Dendritic cell treated with granulocyte-macrophage colony-stimulating factor and Interleukin-4, amounts not matched to agents 40 ng/mL and 50 ng/mL, for 4 days (primary cell): ENCODE measurements at regions not wholly inside any gene's neighbourhood (a gene's known extent, or its start where the extent isn't known, plus 50 kb on each side); places are given as distances from the start of the nearest gene placed in this dataset.
A peak's percentile ranks its signal among the peaks of the same experiment; 100 is the strongest.

ENCODE experiments used
- H3K27ac Mint-ChIP-seq: one replicate; pipeline ENCODE4 v1.8.0; 2022; ENCODE audit warnings: mild to moderate bottlenecking, mixed read lengths
- H3K27me3 Mint-ChIP-seq: one replicate; pipeline ENCODE4 v1.8.0; 2022; ENCODE audit warnings: mild to moderate bottlenecking, mixed read lengths
- H3K36me3 Mint-ChIP-seq: one replicate; pipeline ENCODE4 v1.8.0; 2022; ENCODE audit warnings: low read depth, mixed read lengths
- H3K4me1 Mint-ChIP-seq: one replicate; pipeline ENCODE4 v1.8.0; 2022; ENCODE audit warnings: low read depth, mixed read lengths
- H3K4me3 Mint-ChIP-seq: one replicate; pipeline ENCODE4 v1.8.0; 2022; ENCODE audit warnings: mild to moderate bottlenecking, moderate library complexity, mixed read lengths
- H3K9me3 Mint-ChIP-seq: one replicate; pipeline ENCODE4 v1.8.0; 2022; ENCODE audit warnings: mixed read lengths
- intact Hi-C: fragments of 100-400 bp; cut with micrococcal nuclease; formaldehyde crosslinking; loops from one replicate; pipeline ENCODE4 v1.15.0; 2022

GRCh38 chr14:106840991-106841390, 1314.6 kb downstream of the TMEM121 start:
- H3K9me3 Mint-ChIP-seq, result no peaks in the 10 kb centered on the region
- H3K27ac Mint-ChIP-seq, result no peak overlapping the region
- H3K4me3 Mint-ChIP-seq, result no peak overlapping the region
- H3K36me3 Mint-ChIP-seq, result peaks cover 10% of the 10 kb centered on the region
- intact Hi-C loops, result no loop called here
- peaks cover 14% of the 10 kb centered on the region for H3K27me3 Mint-ChIP-seq
- peaks cover 33% of the 10 kb centered on the region for H3K4me1 Mint-ChIP-seq

GRCh38 chr14:106841701-106842100, 1315.3 kb downstream of the TMEM121 start:
- Mint-ChIP-seq H3K27me3 (peaks cover 19% of the 10 kb centered on the region), H3K4me1 (peaks cover 38% of the 10 kb centered on the region), H3K9me3 (no peaks in the 10 kb centered on the region), H3K36me3 (peaks cover 10% of the 10 kb centered on the region), H3K4me3 (no peak overlapping the region), H3K27ac (no peak overlapping the region)
- intact Hi-C loops, result no loop called here

- Mint-ChIP-seq H3K4me3 (no peak overlapping the region), H3K27me3 (peaks cover 21% of the 10 kb centered on the region), H3K4me1 (peaks cover 40% of the 10 kb centered on the region), H3K36me3 (peaks cover 10% of the 10 kb centered on the region), H3K27ac (no peak overlapping the region), H3K9me3 (no peaks in the 10 kb centered on the region)
- intact Hi-C loops, result no loop called here
Observed at GRCh38 chr14:106842687-106843086, 1316.3 kb downstream of the TMEM121 start.

GRCh38 chr14:106843386-106843785, 1317.0 kb downstream of the TMEM121 start:
- H3K9me3 Mint-ChIP-seq, result no peaks in the 10 kb centered on the region
- H3K27ac Mint-ChIP-seq, result no peak overlapping the region
- intact Hi-C loops, result no loop called here
- H3K27me3 Mint-ChIP-seq, result peaks cover 23% of the 10 kb centered on the region
- H3K4me3 Mint-ChIP-seq, result peak overlapping the region; percentile 86
- peaks cover 47% of the 10 kb centered on the region for H3K4me1 Mint-ChIP-seq
- H3K36me3 Mint-ChIP-seq, result peaks cover 10% of the 10 kb centered on the region

GRCh38 chr14:106843951-106844483, 1317.6 kb downstream of the TMEM121 start:
- H3K4me3 Mint-ChIP-seq, result peak overlapping the region; percentile 86
- H3K36me3 Mint-ChIP-seq, result peaks cover 10% of the 10 kb centered on the region
- H3K27me3 Mint-ChIP-seq, result peaks cover 26% of the 10 kb centered on the region
- peak overlapping the region; percentile 87 for H3K27ac Mint-ChIP-seq
- intact Hi-C loops, result no loop called here
- no peaks in the 10 kb centered on the region for H3K9me3 Mint-ChIP-seq
- H3K4me1 Mint-ChIP-seq, result peaks cover 53% of the 10 kb centered on the region

GRCh38 chr14:106844608-106845285, 1318.4 kb downstream of the TMEM121 start:
- H3K27me3 Mint-ChIP-seq, result peaks cover 27% of the 10 kb centered on the region
- no peaks in the 10 kb centered on the region for H3K9me3 Mint-ChIP-seq
- peaks cover 10% of the 10 kb centered on the region for H3K36me3 Mint-ChIP-seq
- H3K27ac Mint-ChIP-seq, result peak overlapping the region; percentile 87
- H3K4me1 Mint-ChIP-seq, result peaks cover 56% of the 10 kb centered on the region
- H3K4me3 Mint-ChIP-seq, result peak overlapping the region; percentile 86
- intact Hi-C loops, result no loop called here

- intact Hi-C loops, result no loop called here
- H3K4me1 Mint-ChIP-seq, result peaks cover 56% of the 10 kb centered on the region
Observed at GRCh38 chr14:106845286-106846087, 1319.1 kb downstream of the TMEM121 start.

GRCh38 chr14:106846218-106846617, 1319.8 kb downstream of the TMEM121 start:
- H3K27ac Mint-ChIP-seq, result no peak overlapping the region
- no peak overlapping the region for H3K4me3 Mint-ChIP-seq
- peaks cover 27% of the 10 kb centered on the region for H3K27me3 Mint-ChIP-seq
- H3K4me1 Mint-ChIP-seq, result peaks cover 56% of the 10 kb centered on the region
- no peaks in the 10 kb centered on the region for H3K9me3 Mint-ChIP-seq
- intact Hi-C loops, result no loop called here
- H3K36me3 Mint-ChIP-seq, result peaks cover 10% of the 10 kb centered on the region

More at GRCh38 chr14:106845286-106846087, 1319.1 kb downstream of the TMEM121 start:
- Mint-ChIP-seq H3K27ac (peak overlapping the region; percentile 87), H3K9me3 (no peaks in the 10 kb centered on the region), H3K4me3 (peak overlapping the region; percentile 86), H3K36me3 (peaks cover 10% of the 10 kb centered on the region), H3K27me3 (peaks cover 27% of the 10 kb centered on the region)

GRCh38 chr14:106848330-106849121, 1322.1 kb downstream of the TMEM121 start:
- Mint-ChIP-seq H3K27me3 (peaks cover 21% of the 10 kb centered on the region), H3K4me1 (peaks cover 45% of the 10 kb centered on the region), H3K36me3 (peaks cover 10% of the 10 kb centered on the region), H3K27ac (peak overlapping the region; percentile 35), H3K4me3 (no peak overlapping the region), H3K9me3 (no peaks in the 10 kb centered on the region)
- intact Hi-C loops, result no loop called here

- intact Hi-C loops, result no loop called here
- H3K36me3 Mint-ChIP-seq, result no peaks in the 10 kb centered on the region
- no peak overlapping the region for H3K27ac Mint-ChIP-seq
- H3K4me1 Mint-ChIP-seq, result peaks cover 23% of the 10 kb centered on the region
- no peak overlapping the region for H3K4me3 Mint-ChIP-seq
- no peaks in the 10 kb centered on the region for H3K9me3 Mint-ChIP-seq
- H3K27me3 Mint-ChIP-seq, result peaks cover 15% of the 10 kb centered on the region
Observed at GRCh38 chr14:106850913-106851825, 1324.8 kb downstream of the TMEM121 start.

GRCh38 chr14:106872611-106873446, 1346.4 kb downstream of the TMEM121 start:
- intact Hi-C loops, result no loop called here
- Mint-ChIP-seq H3K27me3 (peaks cover 13% of the 10 kb centered on the region), H3K27ac (no peak overlapping the region), H3K4me1 (peaks cover 14% of the 10 kb centered on the region), H3K36me3 (no peaks in the 10 kb centered on the region), H3K9me3 (no peaks in the 10 kb centered on the region), H3K4me3 (no peak overlapping the region)

GRCh38 chr14:106874350-106874749, 1348.0 kb downstream of the TMEM121 start:
- intact Hi-C loops, result no loop called here
- H3K27ac Mint-ChIP-seq, result no peak overlapping the region
- H3K4me3 Mint-ChIP-seq, result no peak overlapping the region
- H3K9me3 Mint-ChIP-seq, result no peaks in the 10 kb centered on the region
- H3K27me3 Mint-ChIP-seq, result peaks cover 11% of the 10 kb centered on the region
- no peaks in the 10 kb centered on the region for H3K36me3 Mint-ChIP-seq
- peaks cover 14% of the 10 kb centered on the region for H3K4me1 Mint-ChIP-seq
